ENCODE measurements at regions not wholly inside any gene's neighbourhood (a gene's known extent, or its start where the extent isn't known, plus 50 kb on each side); places are given as distances from the start of the nearest gene placed in this dataset.

DNA sequence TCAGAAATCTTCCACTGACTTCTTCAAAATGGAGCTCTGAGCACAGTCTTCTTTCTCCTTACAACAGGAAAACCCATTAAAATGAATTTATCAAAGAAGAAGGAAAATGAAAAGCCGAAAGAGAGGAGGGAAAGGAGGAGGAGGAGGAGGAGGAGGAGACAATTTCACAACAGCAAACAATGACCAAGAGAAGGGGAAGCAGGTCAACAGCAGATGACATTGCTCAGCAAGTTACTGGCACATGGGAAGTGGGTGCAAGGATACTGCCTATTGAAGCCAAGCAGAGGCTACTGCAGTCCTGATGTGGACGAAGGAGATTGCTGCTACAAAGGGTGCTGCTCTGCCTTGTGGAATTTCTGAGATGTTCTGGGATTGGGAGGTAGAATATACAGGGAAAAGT lies 140.0 kb upstream of the FOXN2 start:
- H3K4me2 ChIP-seq: no peak overlapping the region

DNA sequence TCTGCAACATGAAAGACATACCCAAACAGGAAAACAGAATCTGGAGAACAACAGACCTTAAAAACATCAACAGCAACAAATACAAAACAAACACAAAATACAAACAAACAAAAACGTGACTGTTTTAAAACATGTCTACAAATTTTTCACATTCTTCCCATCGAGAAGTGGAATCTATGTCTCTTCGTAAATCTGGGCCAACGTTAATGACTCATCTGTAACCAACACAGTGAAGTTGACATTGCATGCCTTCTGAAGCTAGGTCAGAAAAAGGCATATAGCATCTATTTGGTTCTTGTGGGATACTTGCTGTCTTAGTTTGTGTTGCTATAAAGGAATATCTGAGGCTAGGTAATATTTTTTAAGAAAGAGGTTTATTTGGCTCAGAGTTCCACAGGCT lies 139.2 kb upstream of the FOXN2 start:
- no peak overlapping the region for H3K27ac Mint-ChIP-seq
- H3K27ac ChIP-seq (ENCODE audit: low read depth): no peak overlapping the region
- H3K9me3 Mint-ChIP-seq: no peaks in the 10 kb centered on the region; the same call in 1 of the 3 replicates
- no peak for ATAC-seq
- peaks cover 8% of the 10 kb centered on the region for H3K9me2 ChIP-seq (ENCODE audit: insufficient read depth)
- no peak overlapping the region for H3K4me3 ChIP-seq
- H4K20me1 ChIP-seq (replicated peaks; ENCODE audit: insufficient read depth): no peaks in the 10 kb centered on the region
- no peaks in the 10 kb centered on the region for H3K4me1 ChIP-seq (ENCODE audit: insufficient read depth)
- no peaks in the 10 kb centered on the region for H3K36me3 Mint-ChIP-seq (ENCODE audit: low read depth)
- no peaks in the 10 kb centered on the region for H3K27me3 Mint-ChIP-seq (ENCODE audit: insufficient read depth, low read depth, poor library complexity)
- H2AFZ ChIP-seq: no peak overlapping the region
- no peak overlapping the region for H3K4me2 ChIP-seq
- no peaks in the 10 kb centered on the region for H3K27me3 ChIP-seq (ENCODE audit: insufficient read depth)
- no peak overlapping the region for H3K4me3 Mint-ChIP-seq
- H3K36me3 ChIP-seq (ENCODE audit: insufficient read depth): no peaks in the 10 kb centered on the region
- H3F3A ChIP-seq (replicated peaks; ENCODE audit: low read depth): no peaks in the 10 kb centered on the region
- no peak for DNase-seq (ENCODE audit: low spot score)
- H3K4me1 Mint-ChIP-seq: peaks cover 5% of the 10 kb centered on the region
- H3K79me2 ChIP-seq (replicated peaks; ENCODE audit: insufficient read depth): no peaks in the 10 kb centered on the region
- TF ChIP-seq STAT1 (IDR thresholded peaks at IDR 0.05; ENCODE audit: unreplicated experiment) (no peak), EZH2phosphoT487 (IDR thresholded peaks at IDR 0.05; ENCODE audit: unreplicated experiment) (no peak), ZNF331 (CRISPR knock-in tag; IDR thresholded peaks at IDR 0.05; ENCODE audit: low read depth) (no peak), CREB1 (CRISPR knock-in tag; IDR thresholded peaks at IDR 0.05; ENCODE audit: low read depth) (no peak), JUNB (IDR thresholded peaks at IDR 0.05; ENCODE audit: unreplicated experiment) (no peak)
- TF ChIP-seq, protein P1, sequence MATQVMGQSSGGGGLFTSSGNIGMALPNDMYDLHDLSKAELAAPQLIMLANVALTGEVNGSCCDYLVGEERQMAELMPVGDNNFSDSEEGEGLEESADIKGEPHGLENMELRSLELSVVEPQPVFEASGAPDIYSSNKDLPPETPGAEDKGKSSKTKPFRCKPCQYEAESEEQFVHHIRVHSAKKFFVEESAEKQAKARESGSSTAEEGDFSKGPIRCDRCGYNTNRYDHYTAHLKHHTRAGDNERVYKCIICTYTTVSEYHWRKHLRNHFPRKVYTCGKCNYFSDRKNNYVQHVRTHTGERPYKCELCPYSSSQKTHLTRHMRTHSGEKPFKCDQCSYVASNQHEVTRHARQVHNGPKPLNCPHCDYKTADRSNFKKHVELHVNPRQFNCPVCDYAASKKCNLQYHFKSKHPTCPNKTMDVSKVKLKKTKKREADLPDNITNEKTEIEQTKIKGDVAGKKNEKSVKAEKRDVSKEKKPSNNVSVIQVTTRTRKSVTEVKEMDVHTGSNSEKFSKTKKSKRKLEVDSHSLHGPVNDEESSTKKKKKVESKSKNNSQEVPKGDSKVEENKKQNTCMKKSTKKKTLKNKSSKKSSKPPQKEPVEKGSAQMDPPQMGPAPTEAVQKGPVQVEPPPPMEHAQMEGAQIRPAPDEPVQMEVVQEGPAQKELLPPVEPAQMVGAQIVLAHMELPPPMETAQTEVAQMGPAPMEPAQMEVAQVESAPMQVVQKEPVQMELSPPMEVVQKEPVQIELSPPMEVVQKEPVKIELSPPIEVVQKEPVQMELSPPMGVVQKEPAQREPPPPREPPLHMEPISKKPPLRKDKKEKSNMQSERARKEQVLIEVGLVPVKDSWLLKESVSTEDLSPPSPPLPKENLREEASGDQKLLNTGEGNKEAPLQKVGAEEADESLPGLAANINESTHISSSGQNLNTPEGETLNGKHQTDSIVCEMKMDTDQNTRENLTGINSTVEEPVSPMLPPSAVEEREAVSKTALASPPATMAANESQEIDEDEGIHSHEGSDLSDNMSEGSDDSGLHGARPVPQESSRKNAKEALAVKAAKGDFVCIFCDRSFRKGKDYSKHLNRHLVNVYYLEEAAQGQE (IDR thresholded peaks at IDR 0.05; ENCODE audit: unreplicated experiment): no peak
- TF ChIP-seq, protein P2, sequence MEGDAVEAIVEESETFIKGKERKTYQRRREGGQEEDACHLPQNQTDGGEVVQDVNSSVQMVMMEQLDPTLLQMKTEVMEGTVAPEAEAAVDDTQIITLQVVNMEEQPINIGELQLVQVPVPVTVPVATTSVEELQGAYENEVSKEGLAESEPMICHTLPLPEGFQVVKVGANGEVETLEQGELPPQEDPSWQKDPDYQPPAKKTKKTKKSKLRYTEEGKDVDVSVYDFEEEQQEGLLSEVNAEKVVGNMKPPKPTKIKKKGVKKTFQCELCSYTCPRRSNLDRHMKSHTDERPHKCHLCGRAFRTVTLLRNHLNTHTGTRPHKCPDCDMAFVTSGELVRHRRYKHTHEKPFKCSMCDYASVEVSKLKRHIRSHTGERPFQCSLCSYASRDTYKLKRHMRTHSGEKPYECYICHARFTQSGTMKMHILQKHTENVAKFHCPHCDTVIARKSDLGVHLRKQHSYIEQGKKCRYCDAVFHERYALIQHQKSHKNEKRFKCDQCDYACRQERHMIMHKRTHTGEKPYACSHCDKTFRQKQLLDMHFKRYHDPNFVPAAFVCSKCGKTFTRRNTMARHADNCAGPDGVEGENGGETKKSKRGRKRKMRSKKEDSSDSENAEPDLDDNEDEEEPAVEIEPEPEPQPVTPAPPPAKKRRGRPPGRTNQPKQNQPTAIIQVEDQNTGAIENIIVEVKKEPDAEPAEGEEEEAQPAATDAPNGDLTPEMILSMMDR (conservative IDR thresholded peaks at IDR 0.05; ENCODE audit: low read depth in 2 of 2): no peak
- TF ChIP-seq, protein P3, sequence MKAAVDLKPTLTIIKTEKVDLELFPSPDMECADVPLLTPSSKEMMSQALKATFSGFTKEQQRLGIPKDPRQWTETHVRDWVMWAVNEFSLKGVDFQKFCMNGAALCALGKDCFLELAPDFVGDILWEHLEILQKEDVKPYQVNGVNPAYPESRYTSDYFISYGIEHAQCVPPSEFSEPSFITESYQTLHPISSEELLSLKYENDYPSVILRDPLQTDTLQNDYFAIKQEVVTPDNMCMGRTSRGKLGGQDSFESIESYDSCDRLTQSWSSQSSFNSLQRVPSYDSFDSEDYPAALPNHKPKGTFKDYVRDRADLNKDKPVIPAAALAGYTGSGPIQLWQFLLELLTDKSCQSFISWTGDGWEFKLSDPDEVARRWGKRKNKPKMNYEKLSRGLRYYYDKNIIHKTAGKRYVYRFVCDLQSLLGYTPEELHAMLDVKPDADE (IDR thresholded peaks at IDR 0.05): no peak
- TF ChIP-seq, protein P4, sequence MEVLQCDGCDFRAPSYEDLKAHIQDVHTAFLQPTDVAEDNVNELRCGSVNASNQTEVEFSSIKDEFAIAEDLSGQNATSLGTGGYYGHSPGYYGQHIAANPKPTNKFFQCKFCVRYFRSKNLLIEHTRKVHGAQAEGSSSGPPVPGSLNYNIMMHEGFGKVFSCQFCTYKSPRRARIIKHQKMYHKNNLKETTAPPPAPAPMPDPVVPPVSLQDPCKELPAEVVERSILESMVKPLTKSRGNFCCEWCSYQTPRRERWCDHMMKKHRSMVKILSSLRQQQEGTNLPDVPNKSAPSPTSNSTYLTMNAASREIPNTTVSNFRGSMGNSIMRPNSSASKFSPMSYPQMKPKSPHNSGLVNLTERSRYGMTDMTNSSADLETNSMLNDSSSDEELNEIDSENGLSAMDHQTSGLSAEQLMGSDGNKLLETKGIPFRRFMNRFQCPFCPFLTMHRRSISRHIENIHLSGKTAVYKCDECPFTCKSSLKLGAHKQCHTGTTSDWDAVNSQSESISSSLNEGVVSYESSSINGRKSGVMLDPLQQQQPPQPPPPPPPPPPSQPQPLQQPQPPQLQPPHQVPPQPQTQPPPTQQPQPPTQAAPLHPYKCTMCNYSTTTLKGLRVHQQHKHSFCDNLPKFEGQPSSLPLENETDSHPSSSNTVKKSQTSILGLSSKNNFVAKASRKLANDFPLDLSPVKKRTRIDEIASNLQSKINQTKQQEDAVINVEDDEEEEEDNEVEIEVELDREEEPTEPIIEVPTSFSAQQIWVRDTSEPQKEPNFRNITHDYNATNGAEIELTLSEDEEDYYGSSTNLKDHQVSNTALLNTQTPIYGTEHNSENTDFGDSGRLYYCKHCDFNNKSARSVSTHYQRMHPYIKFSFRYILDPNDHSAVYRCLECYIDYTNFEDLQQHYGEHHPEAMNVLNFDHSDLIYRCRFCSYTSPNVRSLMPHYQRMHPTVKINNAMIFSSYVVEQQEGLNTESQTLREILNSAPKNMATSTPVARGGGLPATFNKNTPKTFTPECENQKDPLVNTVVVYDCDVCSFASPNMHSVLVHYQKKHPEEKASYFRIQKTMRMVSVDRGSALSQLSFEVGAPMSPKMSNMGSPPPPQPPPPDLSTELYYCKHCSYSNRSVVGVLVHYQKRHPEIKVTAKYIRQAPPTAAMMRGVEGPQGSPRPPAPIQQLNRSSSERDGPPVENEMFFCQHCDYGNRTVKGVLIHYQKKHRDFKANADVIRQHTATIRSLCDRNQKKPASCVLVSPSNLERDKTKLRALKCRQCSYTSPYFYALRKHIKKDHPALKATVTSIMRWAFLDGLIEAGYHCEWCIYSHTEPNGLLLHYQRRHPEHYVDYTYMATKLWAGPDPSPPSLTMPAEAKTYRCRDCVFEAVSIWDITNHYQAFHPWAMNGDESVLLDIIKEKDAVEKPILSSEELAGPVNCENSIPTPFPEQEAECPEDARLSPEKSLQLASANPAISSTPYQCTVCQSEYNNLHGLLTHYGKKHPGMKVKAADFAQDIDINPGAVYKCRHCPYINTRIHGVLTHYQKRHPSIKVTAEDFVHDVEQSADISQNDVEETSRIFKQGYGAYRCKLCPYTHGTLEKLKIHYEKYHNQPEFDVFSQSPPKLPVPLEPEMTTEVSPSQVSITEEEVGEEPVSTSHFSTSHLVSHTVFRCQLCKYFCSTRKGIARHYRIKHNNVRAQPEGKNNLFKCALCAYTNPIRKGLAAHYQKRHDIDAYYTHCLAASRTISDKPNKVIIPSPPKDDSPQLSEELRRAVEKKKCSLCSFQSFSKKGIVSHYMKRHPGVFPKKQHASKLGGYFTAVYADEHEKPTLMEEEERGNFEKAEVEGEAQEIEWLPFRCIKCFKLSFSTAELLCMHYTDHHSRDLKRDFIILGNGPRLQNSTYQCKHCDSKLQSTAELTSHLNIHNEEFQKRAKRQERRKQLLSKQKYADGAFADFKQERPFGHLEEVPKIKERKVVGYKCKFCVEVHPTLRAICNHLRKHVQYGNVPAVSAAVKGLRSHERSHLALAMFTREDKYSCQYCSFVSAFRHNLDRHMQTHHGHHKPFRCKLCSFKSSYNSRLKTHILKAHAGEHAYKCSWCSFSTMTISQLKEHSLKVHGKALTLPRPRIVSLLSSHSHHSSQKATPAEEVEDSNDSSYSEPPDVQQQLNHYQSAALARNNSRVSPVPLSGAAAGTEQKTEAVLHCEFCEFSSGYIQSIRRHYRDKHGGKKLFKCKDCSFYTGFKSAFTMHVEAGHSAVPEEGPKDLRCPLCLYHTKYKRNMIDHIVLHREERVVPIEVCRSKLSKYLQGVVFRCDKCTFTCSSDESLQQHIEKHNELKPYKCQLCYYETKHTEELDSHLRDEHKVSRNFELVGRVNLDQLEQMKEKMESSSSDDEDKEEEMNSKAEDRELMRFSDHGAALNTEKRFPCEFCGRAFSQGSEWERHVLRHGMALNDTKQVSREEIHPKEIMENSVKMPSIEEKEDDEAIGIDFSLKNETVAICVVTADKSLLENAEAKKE (CRISPR knock-in tag; IDR thresholded peaks at IDR 0.05): no peak

More for the DNA sequence above, 140.0 kb upstream of the FOXN2 start:
- peaks cover 5% of the 10 kb centered on the region for H3K4me1 Mint-ChIP-seq
- no peaks in the 10 kb centered on the region for H3K36me3 ChIP-seq (ENCODE audit: insufficient read depth)
- no peak overlapping the region for H3K4me3 Mint-ChIP-seq
- H3K27me3 ChIP-seq (ENCODE audit: insufficient read depth): no peaks in the 10 kb centered on the region
- H3K4me1 ChIP-seq (ENCODE audit: insufficient read depth): no peaks in the 10 kb centered on the region
- H3K9me3 Mint-ChIP-seq: no peaks in the 10 kb centered on the region; the same call in 1 of the 3 replicates
- peaks cover 8% of the 10 kb centered on the region for H3K9me2 ChIP-seq (ENCODE audit: insufficient read depth)
- DNase-seq (ENCODE audit: low spot score): no peak
- H4K20me1 ChIP-seq (replicated peaks; ENCODE audit: insufficient read depth): no peaks in the 10 kb centered on the region
- H3F3A ChIP-seq (replicated peaks; ENCODE audit: low read depth): no peaks in the 10 kb centered on the region
- H3K36me3 Mint-ChIP-seq (ENCODE audit: low read depth): no peaks in the 10 kb centered on the region
- no peak for TF ChIP-seq NANOG (IDR thresholded peaks at IDR 0.05; ENCODE audit: borderline replicate concordance)
- TF ChIP-seq EZH2 (IDR thresholded peaks at IDR 0.05; ENCODE audit: low read depth, unreplicated experiment): no peak
- no peak for TF ChIP-seq ZNF331 (CRISPR knock-in tag; IDR thresholded peaks at IDR 0.05; ENCODE audit: low read depth)
- no peaks in the 10 kb centered on the region for H3K27me3 Mint-ChIP-seq (ENCODE audit: insufficient read depth, low read depth, poor library complexity)
- H2AFZ ChIP-seq: peak overlapping the region; percentile 74; the same call in 1 of the 2 replicates
- H3K4me3 ChIP-seq: no peak overlapping the region
- ATAC-seq: no peak
- no peak overlapping the region for H3K27ac ChIP-seq (ENCODE audit: low read depth)
- H3K27ac Mint-ChIP-seq: no peak overlapping the region
- H3K79me2 ChIP-seq (replicated peaks; ENCODE audit: insufficient read depth): no peaks in the 10 kb centered on the region

All from GM23338 (cell line).